ENCODE measurements at regions not wholly inside any gene's neighbourhood (a gene's known extent, or its start where the extent isn't known, plus 50 kb on each side); places are given as distances from the start of the nearest gene placed in this dataset.

- Mint-ChIP-seq H3K4me1 (ENCODE audit: low read depth, unreplicated experiment) (no peaks in the 10 kb centered on the region), H3K27ac (ENCODE audit: unreplicated experiment) (no peak overlapping the region)
Observed at GRCh38 chr3:59131016-59131766, 81.4 kb upstream of the CFAP20DC start.

GRCh38 chr3:59128685-59129084 lies 78.9 kb upstream of the CFAP20DC start:
- no peak for TF ChIP-seq CTCF (IDR thresholded peaks at IDR 0.05; ENCODE audit: unreplicated experiment)
- Mint-ChIP-seq H3K27ac (ENCODE audit: unreplicated experiment) (no peak overlapping the region), H3K36me3 (ENCODE audit: insufficient read depth, unreplicated experiment) (no peaks in the 10 kb centered on the region), H3K4me1 (ENCODE audit: low read depth, unreplicated experiment) (no peaks in the 10 kb centered on the region), H3K4me3 (ENCODE audit: low read depth, unreplicated experiment) (no peak overlapping the region), H3K27me3 (ENCODE audit: unreplicated experiment) (no peaks in the 10 kb centered on the region), H3K9me3 (ENCODE audit: low read depth, unreplicated experiment) (no peaks in the 10 kb centered on the region)
- CTCF ChIA-PET: no interaction called here
- intact Hi-C loops (cut with micrococcal nuclease; ENCODE audit: unreplicated experiment): no loop called here
- no TSS peak for BruUV-seq (replicated peaks)
- DNase-seq: no peak

More at GRCh38 chr3:59131016-59131766, 81.4 kb upstream of the CFAP20DC start:
- DNase-seq: no peak
- intact Hi-C loops (cut with micrococcal nuclease; ENCODE audit: unreplicated experiment): no loop called here
- no peaks in the 10 kb centered on the region for H3K36me3 Mint-ChIP-seq (ENCODE audit: insufficient read depth, unreplicated experiment)
- no peak overlapping the region for H3K4me3 Mint-ChIP-seq (ENCODE audit: low read depth, unreplicated experiment)
- CTCF ChIA-PET: no interaction called here
- no TSS peak for BruUV-seq (replicated peaks)
- TF ChIP-seq CTCF (IDR thresholded peaks at IDR 0.05; ENCODE audit: unreplicated experiment): no peak
- no peaks in the 10 kb centered on the region for H3K27me3 Mint-ChIP-seq (ENCODE audit: unreplicated experiment)
- no peaks in the 10 kb centered on the region for H3K9me3 Mint-ChIP-seq (ENCODE audit: low read depth, unreplicated experiment)

GRCh38 chr3:59127071-59127470 lies 77.2 kb upstream of the CFAP20DC start:
- CTCF ChIA-PET: no interaction called here
- Mint-ChIP-seq H3K36me3 (ENCODE audit: insufficient read depth, unreplicated experiment) (no peaks in the 10 kb centered on the region), H3K4me3 (ENCODE audit: low read depth, unreplicated experiment) (no peak overlapping the region), H3K27ac (ENCODE audit: unreplicated experiment) (no peak overlapping the region), H3K4me1 (ENCODE audit: low read depth, unreplicated experiment) (no peaks in the 10 kb centered on the region), H3K9me3 (ENCODE audit: low read depth, unreplicated experiment) (peaks cover 4% of the 10 kb centered on the region), H3K27me3 (ENCODE audit: unreplicated experiment) (no peaks in the 10 kb centered on the region)
- no peak for TF ChIP-seq CTCF (IDR thresholded peaks at IDR 0.05; ENCODE audit: unreplicated experiment)
- no TSS peak for BruUV-seq (replicated peaks)
- intact Hi-C loops (cut with micrococcal nuclease; ENCODE audit: unreplicated experiment): no loop called here
- DNase-seq: no peak

DNA sequence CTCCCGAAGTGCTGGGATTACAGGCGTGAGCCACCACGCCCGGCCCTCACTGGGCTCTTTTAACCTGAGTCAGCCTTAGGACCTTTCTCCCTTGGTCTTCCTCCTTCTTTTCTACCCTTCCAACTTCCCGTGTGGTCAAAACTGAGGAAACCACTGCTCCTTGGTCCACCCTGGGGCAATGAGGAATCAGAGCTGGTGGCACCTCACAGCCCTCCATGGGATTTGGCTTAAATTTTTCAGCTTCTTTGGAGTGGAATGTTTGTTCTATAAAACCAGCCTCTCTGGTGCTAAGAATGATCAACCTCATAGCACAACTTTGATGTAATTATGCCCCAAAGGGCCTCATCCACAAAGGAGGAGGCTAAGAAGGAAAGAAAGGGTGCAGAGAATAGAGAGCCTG lies 76.6 kb upstream of the CFAP20DC start:
- CTCF ChIA-PET: no interaction called here
- TF ChIP-seq CTCF (IDR thresholded peaks at IDR 0.05; ENCODE audit: unreplicated experiment): no peak
- no peaks in the 10 kb centered on the region for H3K4me1 Mint-ChIP-seq (ENCODE audit: low read depth, unreplicated experiment)
- H3K36me3 Mint-ChIP-seq (ENCODE audit: insufficient read depth, unreplicated experiment): no peaks in the 10 kb centered on the region
- intact Hi-C loops (cut with micrococcal nuclease; ENCODE audit: unreplicated experiment): no loop called here
- no TSS peak for BruUV-seq (replicated peaks)
- H3K27ac Mint-ChIP-seq (ENCODE audit: unreplicated experiment): no peak overlapping the region
- H3K4me3 Mint-ChIP-seq (ENCODE audit: low read depth, unreplicated experiment): no peak overlapping the region
- peaks cover 4% of the 10 kb centered on the region for H3K9me3 Mint-ChIP-seq (ENCODE audit: low read depth, unreplicated experiment)
- DNase-seq: no peak
- no peaks in the 10 kb centered on the region for H3K27me3 Mint-ChIP-seq (ENCODE audit: unreplicated experiment)

Data from Calu3 (cell line).